OCI-LY7 (cell line): ENCODE measurements at regions not wholly inside any gene's neighbourhood (a gene's known extent, or its start where the extent isn't known, plus 50 kb on each side); places are given as distances from the start of the nearest gene placed in this dataset.

ENCODE experiments used
- CTCF ChIP-seq: fragments of 200-600 bp; sonication (generic); conservative IDR thresholded peaks from 2 replicates; pipeline ENCODE4 v1.5.1; 2014; ENCODE audit warnings: mild to moderate bottlenecking, antibody characterized with exemption, low read length, moderate library complexity, mixed read lengths
- EZH2phosphoT487 ChIP-seq: fragments of 200-600 bp; sonication (generic); IDR thresholded peaks from 2 replicates; pipeline ENCODE4 v1.6.1; 2018; ENCODE audit warnings: low read depth, borderline replicate concordance, mild to moderate bottlenecking, mixed run types, antibody characterized with exemption, low read length, moderate library complexity, mixed read lengths

DNA sequence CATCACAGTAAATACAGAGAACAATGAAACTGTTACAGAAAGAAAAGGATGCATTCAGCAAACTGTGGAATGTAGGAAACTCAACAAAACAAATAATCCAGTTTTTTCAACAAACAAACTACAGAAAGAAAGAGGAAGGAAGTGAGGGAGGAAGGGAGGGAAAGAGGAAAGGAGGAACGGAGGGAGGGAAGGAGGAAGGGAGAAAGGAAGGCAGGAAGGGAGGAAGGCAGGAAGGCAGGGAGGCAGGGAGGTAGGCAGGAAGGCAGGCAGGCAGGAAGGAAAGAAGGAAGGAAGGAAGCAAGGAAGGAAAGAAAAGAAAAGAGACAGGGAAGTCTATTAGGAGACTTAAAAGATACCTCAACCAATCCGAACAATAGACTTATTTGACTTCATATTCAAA is 135.7 kb downstream of the EFHB start:
- TF ChIP-seq CTCF (no peak), EZH2phosphoT487 (no peak)
